Esophagus muscularis mucosa (tissue), 4 donors: ENCODE measurements at regions not wholly inside any gene's neighbourhood (a gene's known extent, or its start where the extent isn't known, plus 50 kb on each side); places are given as distances from the start of the nearest gene placed in this dataset.

Experiments used
- DNase-seq: peaks from one replicate; pipeline ENCODE4 v3.0.0-alpha.2; 2017; ENCODE audit errors: extremely low spot score
- H3K27ac ChIP-seq, 4 donors: fragments of 200-600 bp; sonication (generic); replicated peaks in 1 of 4; 1 replicate in 3 of 4; 2 replicates in 1 of 4; pipeline ENCODE4 v1.5.1; 2016 to 2019; ENCODE audit warnings: mild to moderate bottlenecking in 1 of 4
- H3K27me3 ChIP-seq, 4 donors: fragments of 200-600 bp; sonication (generic); one replicate each; pipeline versions ENCODE4 v1.5.1 to v1.6.0; 2016 to 2019
- H3K36me3 ChIP-seq, 4 donors: fragments of 200-600 bp; sonication (generic); one replicate each; pipeline ENCODE4 v1.5.1; 2016 to 2019
- H3K4me1 ChIP-seq, 4 donors: fragments of 200-600 bp; sonication (generic); one replicate each; pipeline ENCODE4 v1.5.1; 2016 to 2019
- H3K4me3 ChIP-seq, 4 donors: fragments of 200-600 bp; sonication (generic); 1 replicate in 2 of 4; 2 replicates in 2 of 4; pipeline ENCODE4 v1.5.1; 2016 to 2019; ENCODE audit warnings: mild to moderate bottlenecking in 4 of 4, moderate library complexity in 1 of 4
- H3K9me3 ChIP-seq, 4 donors: fragments of 200-600 bp; sonication (generic); 1 replicate in 3 of 4; 2 replicates in 1 of 4; pipeline ENCODE4 v1.5.1; 2016 to 2019
- EP300 ChIP-seq: sonication (generic); formaldehyde crosslinking; IDR thresholded peaks from one replicate; pipeline ENCODE4 v1.6.1; 2017; ENCODE audit warnings: antibody characterized with exemption
- POLR2A ChIP-seq: fragments of 450-650 bp; IDR thresholded peaks from one replicate; pipeline ENCODE4 v1.6.1; 2017; ENCODE audit warnings: antibody characterized with exemption, moderate library complexity, mild to moderate bottlenecking, low read depth
- POLR2AphosphoS5 ChIP-seq, 2 donors: sonication (generic); formaldehyde crosslinking; IDR thresholded peaks; one replicate each; pipeline ENCODE4 v1.6.1; 2017; ENCODE audit warnings: antibody characterized with exemption in 2 of 2
- WGBS: methylation state at CpG from one replicate; pipeline ENCODE4 v1.1.5; 2018; 5-methylcytosine and 5-hydroxymethylcytosine counted together
- intact Hi-C: fragments of 100-400 bp; cut with DNase I; formaldehyde crosslinking; loops from one replicate; pipeline ENCODE4 v1.15.1; 2023
- TF ChIP-seq, protein P1 (sequence below), 3 experiments: fragments of 200-600 bp in 2 of 3; fragments of 450-650 bp in 1 of 3; sonication (generic) in 2 of 3; IDR thresholded peaks; one replicate each; pipeline ENCODE4 v1.5.1; 2017 to 2019; ENCODE audit warnings: antibody characterized with exemption in 3 of 3, mild to moderate bottlenecking in 2 of 3, moderate library complexity in 1 of 3

DNA sequence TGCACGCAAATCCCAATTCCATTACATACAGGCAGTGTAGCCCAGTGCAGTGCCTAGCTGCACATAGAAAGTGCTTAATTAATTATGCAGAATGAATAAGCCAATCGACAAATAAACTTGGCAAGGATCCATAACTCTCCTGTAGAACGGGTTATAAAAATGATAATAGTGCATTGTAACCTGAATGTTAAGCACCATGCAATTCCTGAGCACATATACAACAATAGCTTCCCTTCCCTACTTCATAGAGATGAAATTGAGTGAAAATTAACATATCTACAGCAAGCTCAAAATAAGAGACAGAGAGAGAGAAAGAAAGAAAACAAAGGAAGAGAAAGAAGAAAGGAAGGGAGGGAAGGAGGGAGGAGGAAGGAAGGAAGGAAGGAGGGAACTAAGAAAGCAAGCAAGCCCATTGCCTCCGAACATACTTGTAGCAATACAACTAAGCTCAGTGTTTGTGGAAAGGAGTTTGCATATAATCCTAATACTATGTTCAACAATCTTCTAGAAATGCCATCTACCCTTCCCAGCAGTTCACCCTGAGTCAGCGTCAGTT lies 1074.0 kb upstream of the LCORL start:
- Histone ChIP-seq H3K27ac (no peak overlapping the region), H3K27me3 (no peaks in the 10 kb centered on the region), H3K4me3 (no peak overlapping the region), H3K9me3 (no peaks in the 10 kb centered on the region), H3K36me3 (no peaks in the 10 kb centered on the region), H3K4me1 (no peaks in the 10 kb centered on the region)
- intact Hi-C loops, result no loop called here
- no peak for DNase-seq
- WGBS, result 73% methylated on average over 5 of the region's 5 CpGs
- TF ChIP-seq POLR2A (no peak), EP300 (no peak), POLR2AphosphoS5 (IDR thresholded peaks at IDR 0.05) (no peak)
- TF ChIP-seq, protein P1, sequence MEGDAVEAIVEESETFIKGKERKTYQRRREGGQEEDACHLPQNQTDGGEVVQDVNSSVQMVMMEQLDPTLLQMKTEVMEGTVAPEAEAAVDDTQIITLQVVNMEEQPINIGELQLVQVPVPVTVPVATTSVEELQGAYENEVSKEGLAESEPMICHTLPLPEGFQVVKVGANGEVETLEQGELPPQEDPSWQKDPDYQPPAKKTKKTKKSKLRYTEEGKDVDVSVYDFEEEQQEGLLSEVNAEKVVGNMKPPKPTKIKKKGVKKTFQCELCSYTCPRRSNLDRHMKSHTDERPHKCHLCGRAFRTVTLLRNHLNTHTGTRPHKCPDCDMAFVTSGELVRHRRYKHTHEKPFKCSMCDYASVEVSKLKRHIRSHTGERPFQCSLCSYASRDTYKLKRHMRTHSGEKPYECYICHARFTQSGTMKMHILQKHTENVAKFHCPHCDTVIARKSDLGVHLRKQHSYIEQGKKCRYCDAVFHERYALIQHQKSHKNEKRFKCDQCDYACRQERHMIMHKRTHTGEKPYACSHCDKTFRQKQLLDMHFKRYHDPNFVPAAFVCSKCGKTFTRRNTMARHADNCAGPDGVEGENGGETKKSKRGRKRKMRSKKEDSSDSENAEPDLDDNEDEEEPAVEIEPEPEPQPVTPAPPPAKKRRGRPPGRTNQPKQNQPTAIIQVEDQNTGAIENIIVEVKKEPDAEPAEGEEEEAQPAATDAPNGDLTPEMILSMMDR (IDR thresholded peaks at IDR 0.05), result no peak

DNA sequence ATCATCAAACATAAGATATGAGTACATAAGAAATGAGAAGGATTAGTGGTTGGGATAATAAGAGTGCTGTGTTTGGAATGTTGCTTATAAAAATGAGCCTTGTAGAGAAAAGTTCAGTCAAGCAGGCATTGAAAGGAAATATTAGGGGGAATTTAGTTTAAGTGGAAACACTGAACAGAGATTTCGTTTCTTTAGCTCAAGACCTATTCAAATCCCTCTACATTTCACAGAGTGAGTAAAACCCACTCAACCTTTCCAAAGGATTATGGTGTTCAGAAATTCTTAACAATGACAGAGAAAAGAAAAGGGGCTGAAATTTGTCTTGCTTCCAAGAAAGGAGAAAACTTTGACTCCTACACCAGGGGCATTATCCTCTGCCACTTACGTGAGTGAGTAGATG lies 1072.4 kb upstream of the LCORL start:
- H3K36me3 ChIP-seq, result no peaks in the 10 kb centered on the region
- no peak overlapping the region for H3K27ac ChIP-seq
- H3K4me1 ChIP-seq, result no peaks in the 10 kb centered on the region
- no peaks in the 10 kb centered on the region for H3K27me3 ChIP-seq
- DNase-seq, result no peak
- 41% methylated on average over 2 of the region's 2 CpGs for WGBS
- intact Hi-C loops, result no loop called here
- TF ChIP-seq EP300, result no peak
- no peak for TF ChIP-seq POLR2AphosphoS5 (IDR thresholded peaks at IDR 0.05)
- TF ChIP-seq, protein P1 (IDR thresholded peaks at IDR 0.05), result no peak
- no peak for TF ChIP-seq POLR2A
- H3K9me3 ChIP-seq, result no peaks in the 10 kb centered on the region
- H3K4me3 ChIP-seq, result no peak overlapping the region

DNA sequence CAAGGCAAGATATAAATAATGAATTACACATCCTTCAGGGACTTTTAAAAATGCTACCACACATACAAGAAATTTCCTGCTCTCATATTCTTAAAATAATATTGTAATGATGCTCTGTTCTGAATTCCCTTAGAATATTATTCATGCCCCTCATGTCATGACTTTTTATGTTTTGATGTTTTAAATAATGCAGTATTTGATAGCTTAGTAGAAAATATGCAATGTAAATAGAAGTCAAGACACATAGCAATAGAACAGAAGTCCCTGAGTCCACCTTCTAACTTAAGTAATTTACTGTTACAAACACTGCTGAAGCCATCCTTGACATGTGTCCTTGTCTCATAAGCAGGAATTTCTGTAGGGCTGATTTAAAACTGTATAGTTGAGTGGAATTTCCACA lies 1071.2 kb upstream of the LCORL start:
- Histone ChIP-seq H3K27me3 (no peaks in the 10 kb centered on the region), H3K4me1 (no peaks in the 10 kb centered on the region), H3K4me3 (no peak overlapping the region), H3K27ac (no peak overlapping the region), H3K36me3 (no peaks in the 10 kb centered on the region), H3K9me3 (no peaks in the 10 kb centered on the region)
- intact Hi-C loops, result no loop called here
- TF ChIP-seq POLR2AphosphoS5 (IDR thresholded peaks at IDR 0.05), result no peak
- TF ChIP-seq EP300, result no peak
- no peak for DNase-seq

DNA sequence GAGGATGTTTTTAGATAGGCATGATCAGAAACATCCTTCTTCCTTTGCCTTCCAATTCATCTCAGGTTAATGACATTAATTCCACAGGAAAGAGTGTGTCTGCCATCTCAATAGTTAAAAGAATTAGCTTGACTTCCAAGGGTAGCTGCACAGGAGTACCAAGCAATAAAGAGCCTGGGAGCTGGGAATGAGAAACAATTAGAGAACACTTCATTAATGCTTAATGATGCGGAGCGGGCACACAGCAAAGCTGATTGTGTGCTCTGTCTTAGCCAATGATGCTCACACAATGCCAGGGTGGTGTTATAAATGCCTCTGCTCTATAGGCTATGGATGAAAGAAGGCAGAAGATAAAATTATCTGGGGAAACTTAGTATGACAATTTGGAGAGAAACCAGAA lies 1052.5 kb upstream of the LCORL start:
- Histone ChIP-seq H3K4me3 (no peak overlapping the region), H3K36me3 (no peaks in the 10 kb centered on the region), H3K9me3 (no peaks in the 10 kb centered on the region), H3K27me3 (no peaks in the 10 kb centered on the region), H3K4me1 (no peaks in the 10 kb centered on the region), H3K27ac (no peak overlapping the region)
- DNase-seq, result no peak
- TF ChIP-seq EP300 (no peak), POLR2A (no peak), POLR2AphosphoS5 (IDR thresholded peaks at IDR 0.05) (no peak)
- TF ChIP-seq, protein P1 (IDR thresholded peaks at IDR 0.05), result no peak
- WGBS, result 100% methylated on average over 2 of the region's 2 CpGs
- intact Hi-C loops, result no loop called here

DNA sequence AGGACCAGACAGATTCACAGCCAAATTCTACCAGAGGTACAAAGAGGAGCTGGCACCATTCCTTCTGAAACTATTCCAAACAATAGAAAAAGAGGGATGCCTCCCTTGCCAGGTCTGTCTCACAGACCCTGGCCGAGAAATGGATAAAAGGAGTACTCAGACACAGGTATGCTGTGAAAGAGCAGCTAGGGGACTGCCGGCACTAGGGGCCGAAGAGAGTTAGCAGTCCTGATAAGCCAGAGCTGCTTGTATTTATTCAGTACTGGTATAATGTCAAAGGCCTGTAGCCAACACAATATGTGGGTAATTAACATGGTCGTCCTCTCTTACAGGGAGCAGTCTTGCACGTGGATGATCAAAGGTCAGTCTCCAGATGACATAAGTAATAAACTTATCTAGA lies 1042.1 kb upstream of the LCORL start:
- no peak for DNase-seq
- TF ChIP-seq POLR2A (no peak), EP300 (no peak), POLR2AphosphoS5 (IDR thresholded peaks at IDR 0.05) (no peak)
- TF ChIP-seq, protein P1 (IDR thresholded peaks at IDR 0.05), result no peak
- Histone ChIP-seq H3K27me3 (no peaks in the 10 kb centered on the region), H3K4me1 (no peaks in the 10 kb centered on the region), H3K4me3 (no peak overlapping the region), H3K9me3 (peaks cover 0 to 4% (median 0%) of the 10 kb centered on the region in 4 donors), H3K27ac (no peak overlapping the region), H3K36me3 (no peaks in the 10 kb centered on the region)
- 81% methylated on average over 5 of the region's 5 CpGs for WGBS
- intact Hi-C loops, result no loop called here
